ENCODE measurements at regions not wholly inside any gene's neighbourhood (a gene's known extent, or its start where the extent isn't known, plus 50 kb on each side); places are given as distances from the start of the nearest gene placed in this dataset.

DNA sequence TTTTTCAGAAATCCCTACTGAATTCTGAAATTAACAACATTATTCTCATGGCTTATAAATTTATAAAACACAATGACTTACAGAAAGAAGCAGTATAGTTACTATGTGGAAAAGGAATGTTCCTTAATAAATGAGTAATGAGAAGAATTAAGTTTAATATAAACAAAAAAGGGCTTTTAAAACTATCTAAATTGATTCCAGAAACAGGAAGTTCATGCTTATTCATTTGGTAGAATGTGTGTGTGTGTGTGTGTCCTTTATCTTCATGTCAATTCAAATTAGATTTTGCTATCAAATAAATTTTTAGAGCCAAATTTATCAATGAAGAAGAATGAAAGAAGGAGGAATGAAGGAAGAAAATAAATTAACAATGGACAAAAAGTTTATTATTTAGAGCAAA, 440.8 kb upstream of the LRRTM4 start:
- intact Hi-C loops (cut with micrococcal nuclease; ENCODE audit: unreplicated experiment) (no loop called here), in situ Hi-C loops (cut with HindIII; ENCODE audit: extremely low pct_ligation_motif_present, low pct_unique_long_range_greater_than_20kb) (no loop called here)
- no peaks in the 10 kb centered on the region for H3K27me3 ChIP-seq (ENCODE audit: control insufficient read depth in 1 of 2, insufficient read depth in 2 of 2, low read length in 2 of 2)
- POLR2A ChIA-PET = no interaction called here
- TF ChIP-seq ZFP62 (CRISPR knock-in tag; IDR thresholded peaks at IDR 0.05) (no peak), ERF (CRISPR knock-in tag; IDR thresholded peaks at IDR 0.05) (no peak), ZNF446 (CRISPR knock-in tag; IDR thresholded peaks at IDR 0.05) (no peak), GTF2F1 (IDR thresholded peaks at IDR 0.05; ENCODE audit: low read length) (no peak), MNT (IDR thresholded peaks at IDR 0.05) (no peak), SATB2 (CRISPR knock-in tag; IDR thresholded peaks at IDR 0.05) (no peak)
- H3K27ac ChIP-seq (ENCODE audit: extremely low read length, insufficient read depth, low read length) = no peak overlapping the region
- no peak overlapping the region for H3K4me2 ChIP-seq (ENCODE audit: low read depth, low read length)
- no TSS peak for BruUV-seq (replicated peaks)
- H3K79me2 ChIP-seq (ENCODE audit: insufficient read depth, low read length) = no peaks in the 10 kb centered on the region
- H3K9me3 ChIP-seq (ENCODE audit: low read length) = no peaks in the 10 kb centered on the region
- CTCF ChIA-PET (ENCODE audit: low intra/inter-chr PET ratio, low total read pairs) = no interaction called here
- no peak overlapping the region for H3K4me3 ChIP-seq (replicated peaks in 1 of 3; ENCODE audit: insufficient read depth in 1 of 3, low read depth in 2 of 3, low read length in 3 of 3)
- ATAC-seq (no peak), FAIRE-seq (no peak), DNase-seq (ENCODE audit: low spot score) (no peak)
- H2AFZ ChIP-seq (ENCODE audit: low read length) = no peak overlapping the region
- H3K4me1 ChIP-seq (ENCODE audit: insufficient read depth, low read length) = no peaks in the 10 kb centered on the region
- H3K36me3 ChIP-seq (replicated peaks in 1 of 2; ENCODE audit: control insufficient read depth in 1 of 2, insufficient read depth in 2 of 2, low read length in 2 of 2) = no peaks in the 10 kb centered on the region
- H3K9ac ChIP-seq (ENCODE audit: insufficient read depth, low read depth, low read length) = no peak overlapping the region
- no peaks in the 10 kb centered on the region for H4K20me1 ChIP-seq (ENCODE audit: insufficient read depth, low read length)

DNA sequence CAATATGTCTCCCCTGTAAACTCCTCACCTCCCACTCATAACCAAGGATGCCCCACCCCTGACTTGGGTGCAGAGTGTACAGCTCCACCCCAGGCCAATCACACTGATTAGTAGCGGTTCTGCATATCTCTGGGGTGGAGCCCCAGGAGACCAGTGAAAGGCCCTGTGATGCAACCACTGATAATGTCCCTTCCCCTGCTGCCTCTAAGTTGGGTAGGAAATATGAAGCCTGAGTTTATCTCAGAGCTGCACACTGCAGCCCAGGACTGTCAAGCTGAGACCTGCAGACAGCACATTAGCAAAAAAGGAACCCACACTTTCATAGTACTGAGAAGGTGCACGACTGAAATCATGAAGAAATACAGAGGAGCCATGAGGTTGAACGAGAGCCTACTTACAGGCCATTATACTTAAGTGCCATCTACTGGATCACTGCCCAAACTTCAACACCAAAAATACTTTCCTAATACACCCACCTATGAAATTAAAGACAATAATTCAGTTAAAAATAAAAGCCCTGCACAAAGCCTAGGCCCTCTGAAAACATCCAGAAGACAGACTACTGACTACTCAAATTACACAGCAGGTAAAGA, 455.4 kb upstream of the LRRTM4 start:
- no peak overlapping the region for H3K27ac ChIP-seq (ENCODE audit: extremely low read length, insufficient read depth, low read length)
- FAIRE-seq (no peak), DNase-seq (ENCODE audit: low spot score) (no peak), ATAC-seq (peak; percentile 58)
- TF ChIP-seq STAG1 (CRISPR knock-in tag; IDR thresholded peaks at IDR 0.05) = peak; percentile 59
- TF ChIP-seq, protein P1, sequence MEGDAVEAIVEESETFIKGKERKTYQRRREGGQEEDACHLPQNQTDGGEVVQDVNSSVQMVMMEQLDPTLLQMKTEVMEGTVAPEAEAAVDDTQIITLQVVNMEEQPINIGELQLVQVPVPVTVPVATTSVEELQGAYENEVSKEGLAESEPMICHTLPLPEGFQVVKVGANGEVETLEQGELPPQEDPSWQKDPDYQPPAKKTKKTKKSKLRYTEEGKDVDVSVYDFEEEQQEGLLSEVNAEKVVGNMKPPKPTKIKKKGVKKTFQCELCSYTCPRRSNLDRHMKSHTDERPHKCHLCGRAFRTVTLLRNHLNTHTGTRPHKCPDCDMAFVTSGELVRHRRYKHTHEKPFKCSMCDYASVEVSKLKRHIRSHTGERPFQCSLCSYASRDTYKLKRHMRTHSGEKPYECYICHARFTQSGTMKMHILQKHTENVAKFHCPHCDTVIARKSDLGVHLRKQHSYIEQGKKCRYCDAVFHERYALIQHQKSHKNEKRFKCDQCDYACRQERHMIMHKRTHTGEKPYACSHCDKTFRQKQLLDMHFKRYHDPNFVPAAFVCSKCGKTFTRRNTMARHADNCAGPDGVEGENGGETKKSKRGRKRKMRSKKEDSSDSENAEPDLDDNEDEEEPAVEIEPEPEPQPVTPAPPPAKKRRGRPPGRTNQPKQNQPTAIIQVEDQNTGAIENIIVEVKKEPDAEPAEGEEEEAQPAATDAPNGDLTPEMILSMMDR (CRISPR knock-in tag; IDR thresholded peaks at IDR 0.05) = peak; percentile 23
- no peak for TF ChIP-seq ZNF562 (CRISPR knock-in tag; IDR thresholded peaks at IDR 0.05; ENCODE audit: borderline replicate concordance)
- no peaks in the 10 kb centered on the region for H3K4me1 ChIP-seq (ENCODE audit: insufficient read depth, low read length)
- 79% methylated on average over 3 of the region's 3 CpGs for WGBS (ENCODE audit: low lambda C conversion rate)
- intact Hi-C loops (cut with micrococcal nuclease; ENCODE audit: unreplicated experiment) = loop anchor here (5.0 kb wide), 1 partner anchor 1025 kb away; no protein-coding TSS in a partner anchor
- H3K9ac ChIP-seq (ENCODE audit: insufficient read depth, low read depth, low read length) = no peak overlapping the region
- no peak overlapping the region for H2AFZ ChIP-seq (ENCODE audit: low read length)
- POLR2A ChIA-PET = no interaction called here
- CTCF ChIA-PET (ENCODE audit: low intra/inter-chr PET ratio, low total read pairs) = no interaction called here
- no peaks in the 10 kb centered on the region for H3K27me3 ChIP-seq (ENCODE audit: control insufficient read depth in 1 of 2, insufficient read depth in 2 of 2, low read length in 2 of 2)
- no TSS peak for BruUV-seq (replicated peaks)
- no peak overlapping the region for H3K4me2 ChIP-seq (ENCODE audit: low read depth, low read length)
- no peak overlapping the region for H3K4me3 ChIP-seq (replicated peaks in 1 of 3; ENCODE audit: insufficient read depth in 1 of 3, low read depth in 2 of 3, low read length in 3 of 3)
- H3K79me2 ChIP-seq (ENCODE audit: insufficient read depth, low read length) = no peaks in the 10 kb centered on the region
- no peaks in the 10 kb centered on the region for H4K20me1 ChIP-seq (ENCODE audit: insufficient read depth, low read length)
- in situ Hi-C loops (cut with HindIII; ENCODE audit: extremely low pct_ligation_motif_present, low pct_unique_long_range_greater_than_20kb) = no loop called here
- H3K36me3 ChIP-seq (replicated peaks in 1 of 2; ENCODE audit: control insufficient read depth in 1 of 2, insufficient read depth in 2 of 2, low read length in 2 of 2) = no peaks in the 10 kb centered on the region
- peaks cover 12% of the 10 kb centered on the region; the same call in 1 of the 2 replicates for H3K9me3 ChIP-seq (ENCODE audit: low read length)

All from HepG2 (cell line).